Bone marrow (tissue), 2 donors: ENCODE measurements at regions not wholly inside any gene's neighbourhood (a gene's known extent, or its start where the extent isn't known, plus 50 kb on each side); places are given as distances from the start of the nearest gene placed in this dataset.
"Not testable (repeated sequence)": the region's sequence is repeated elsewhere in the genome, so short reads cannot be mapped to it uniquely, and the experiment has no call there.

Source experiments
- DNase-seq, 2 donors: peaks; one replicate each; lab custom pipeline; 2025; lab: John Stamatoyannopoulos, UW

DNA sequence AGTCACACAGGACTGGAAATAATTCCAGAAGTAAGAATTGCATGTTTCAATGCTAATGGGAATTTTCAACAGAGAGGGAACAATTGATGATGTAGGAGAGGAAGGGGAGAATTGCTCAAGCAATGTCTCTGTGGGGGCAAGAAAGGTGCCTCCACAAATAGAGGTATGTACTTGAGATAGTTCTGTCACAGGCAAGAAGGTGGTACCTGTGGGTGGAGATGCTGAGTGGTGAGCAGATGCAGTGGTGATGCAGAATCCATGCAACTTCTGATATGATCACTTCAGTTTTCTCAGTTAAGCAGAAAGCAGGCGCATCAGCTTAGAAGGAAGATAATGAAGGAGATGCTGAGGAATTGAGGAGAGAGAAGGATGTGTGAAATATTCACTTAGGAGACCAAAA is 55.1 kb upstream of the SEC24B start:
- DNase-seq: no peak

DNA sequence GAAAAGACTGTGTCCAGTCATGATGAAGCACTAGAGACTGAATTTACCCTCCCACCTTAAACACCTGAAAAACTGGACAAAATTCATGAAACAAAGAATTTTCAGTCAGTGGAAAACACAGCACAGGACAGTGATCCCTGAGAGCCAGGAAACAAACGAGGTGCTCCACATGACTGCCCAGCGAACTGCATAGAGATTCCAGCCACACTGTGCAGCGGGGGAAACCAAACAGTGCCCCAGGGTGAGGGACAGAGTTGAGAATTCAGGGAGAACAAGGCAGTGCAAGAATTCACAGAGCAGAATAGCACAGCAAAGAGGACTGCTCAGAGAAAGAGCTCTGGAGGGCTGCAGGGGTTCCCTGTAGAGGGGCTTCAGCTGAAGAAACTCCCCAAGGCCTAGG is 55.5 kb upstream of the SEC24B start:
- DNase-seq: no peak

DNA sequence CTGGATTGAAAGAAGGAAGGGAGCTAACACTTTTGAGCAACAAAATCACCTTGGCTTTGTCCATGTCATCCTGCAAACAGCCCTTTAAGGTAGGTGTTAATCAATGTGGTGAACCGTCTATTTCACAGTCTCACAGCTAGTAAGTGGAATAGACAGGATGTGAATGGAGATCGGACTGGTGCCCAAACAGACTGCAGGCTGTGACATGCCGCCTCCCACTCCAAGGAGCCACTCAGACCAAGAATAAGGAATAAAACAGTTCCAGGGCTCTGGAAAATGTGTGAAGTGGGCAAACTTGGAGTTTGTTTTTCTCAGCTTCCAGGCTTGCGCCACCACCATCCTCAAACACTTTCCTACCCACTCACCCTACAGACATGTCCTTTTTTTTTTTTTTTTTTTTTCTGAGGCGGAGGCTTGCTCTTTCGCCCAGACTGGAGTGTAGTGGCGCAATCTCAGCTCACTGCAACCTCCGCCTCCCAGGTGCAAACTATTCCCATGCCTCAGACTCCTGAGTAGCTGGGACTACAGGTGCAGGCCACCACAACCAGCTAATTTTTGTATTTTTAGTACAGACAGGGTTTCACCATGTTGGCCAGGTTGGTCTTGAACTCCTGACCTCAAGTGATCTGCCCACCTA is 57.7 kb upstream of the SEC24B start:
- DNase-seq: no peak

DNA sequence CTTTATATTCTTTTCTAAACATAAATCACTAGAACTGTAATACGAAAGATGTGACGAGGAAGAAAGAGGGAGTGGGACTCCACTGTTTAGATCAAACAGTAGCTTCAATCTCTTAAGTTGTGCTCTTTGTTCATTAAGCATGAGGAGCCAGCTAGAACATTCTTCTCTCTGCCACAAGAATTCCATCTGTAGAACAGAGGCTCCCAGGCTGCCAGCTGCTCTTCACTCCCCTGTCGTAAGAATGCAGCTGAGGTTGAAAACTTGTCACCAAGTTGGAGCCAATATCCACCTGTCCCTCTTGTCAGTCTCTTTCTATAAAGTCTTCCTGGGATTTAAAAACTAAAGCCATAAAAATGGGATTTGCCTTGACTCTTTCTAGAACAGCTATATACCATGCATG is 65.0 kb upstream of the SEC24B start:
- DNase-seq: no peak

DNA sequence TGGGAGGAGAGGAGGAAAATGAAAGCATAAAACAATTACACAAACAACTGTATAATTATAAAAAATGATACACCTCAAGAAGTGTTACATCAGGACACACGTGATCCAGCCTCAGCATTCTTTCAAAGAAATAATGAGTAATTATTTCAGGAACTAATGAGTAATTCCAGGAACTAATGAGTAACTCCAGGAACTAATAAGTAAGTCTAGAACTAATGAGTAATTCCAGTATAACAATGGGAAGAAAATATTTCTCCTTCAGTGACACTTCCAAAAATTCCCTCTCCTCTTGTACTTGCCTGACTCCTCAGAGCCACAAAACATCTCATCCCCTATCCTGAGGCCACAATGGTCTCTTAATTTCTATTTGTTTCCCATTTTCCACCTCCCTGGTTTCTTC is 63.5 kb upstream of the COL25A1 start:
- no peak for DNase-seq

DNA sequence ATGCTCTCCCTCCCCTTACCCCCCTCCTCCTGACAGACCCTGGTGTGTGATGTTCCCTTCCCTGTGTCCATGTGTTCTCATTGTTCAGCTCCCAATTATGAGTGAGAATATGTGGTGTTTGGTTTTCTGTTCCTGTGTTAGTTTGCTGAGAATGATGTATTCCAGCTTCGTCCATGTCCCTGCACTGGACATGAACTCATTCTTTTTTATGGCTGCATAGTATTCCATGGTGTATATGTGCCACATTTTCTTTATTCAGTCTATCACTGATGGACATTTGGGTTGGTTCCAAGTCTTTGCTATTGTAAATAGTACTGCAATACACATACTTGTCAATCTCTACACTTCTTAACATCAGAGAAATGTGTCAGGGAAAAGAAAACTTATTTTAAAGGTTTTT is 62.8 kb upstream of the COL25A1 start:
- DNase-seq: not testable (repeated sequence)

DNA sequence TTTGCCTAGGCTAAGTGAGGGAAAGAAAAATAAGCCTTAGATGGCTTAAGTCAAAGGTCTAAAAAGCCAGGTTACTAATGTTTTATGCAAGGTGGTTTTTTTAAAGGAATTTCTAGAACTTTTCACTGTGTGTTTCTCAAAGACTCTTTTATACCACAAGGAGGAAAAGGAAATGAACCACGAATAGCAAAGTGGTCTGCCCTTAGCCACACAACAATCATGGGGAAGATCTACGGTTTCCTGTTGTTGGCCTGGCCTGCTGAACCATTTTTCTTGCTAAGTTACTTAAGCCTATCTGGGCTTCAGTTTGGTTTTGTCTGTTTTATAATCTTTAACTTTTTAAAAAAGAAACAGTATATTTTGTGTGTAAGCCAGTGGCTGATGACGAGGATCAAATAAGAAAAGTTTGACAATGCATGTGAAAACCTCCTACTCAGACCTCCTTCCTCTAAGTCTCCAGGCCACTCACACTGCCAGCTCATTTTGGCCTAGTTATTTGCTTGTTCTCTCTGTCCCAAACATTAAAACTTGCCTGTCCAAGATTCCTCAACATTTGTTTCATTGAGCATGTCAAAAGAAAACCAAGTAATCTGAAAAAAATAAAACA is 56.7 kb upstream of the COL25A1 start:
- peak in 1 of 2 donors; percentile 34 for DNase-seq

DNA sequence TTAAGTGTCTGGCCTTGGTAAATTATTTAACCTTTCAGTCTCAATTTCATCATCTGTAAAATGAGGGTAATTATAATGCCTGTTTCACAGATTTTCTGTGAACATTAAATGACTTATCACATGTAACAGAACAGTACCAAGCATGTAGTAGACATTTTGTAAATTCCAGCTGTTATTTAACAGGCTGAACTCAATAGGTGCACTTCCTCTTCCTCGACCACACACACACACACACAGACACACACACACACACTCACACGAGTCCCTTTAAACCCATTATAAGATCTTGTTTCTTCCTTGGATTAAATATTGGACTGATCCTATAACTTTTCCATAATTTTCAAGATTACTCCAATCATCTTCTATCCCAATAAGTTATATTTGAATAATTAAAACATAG is 53.4 kb upstream of the COL25A1 start:
- no peak for DNase-seq

DNA sequence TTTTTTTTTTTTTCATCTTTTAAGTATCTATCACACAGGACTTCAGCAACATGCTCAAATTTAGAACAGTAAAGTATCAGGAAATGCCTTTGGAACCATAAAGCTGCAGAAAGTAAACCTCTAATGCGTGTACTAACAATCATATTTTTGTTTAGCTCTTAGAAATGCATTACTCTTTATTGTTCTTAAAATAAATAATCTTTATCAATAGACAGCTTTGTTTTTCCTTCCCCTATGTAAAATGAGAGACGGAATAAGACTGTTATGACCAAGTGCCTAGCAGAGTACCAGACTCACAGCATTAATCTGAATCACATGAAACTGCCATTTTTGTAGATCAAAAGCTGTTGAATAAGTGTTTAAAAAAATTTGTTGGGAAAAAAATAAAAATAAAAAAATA is 50.5 kb upstream of the COL25A1 start:
- no peak for DNase-seq
